Right renal pelvis (tissue), 4 donors: ENCODE measurements at regions not wholly inside any gene's neighbourhood (a gene's known extent, or its start where the extent isn't known, plus 50 kb on each side); places are given as distances from the start of the nearest gene placed in this dataset.

Experiments
- DNase-seq, 4 donors: peaks; one replicate each; pipeline ENCODE4 v3.0.0-alpha.2; 2013; ENCODE audit warnings: low read depth in 4 of 4, low spot score in 3 of 4, missing footprints in 1 of 4

DNA sequence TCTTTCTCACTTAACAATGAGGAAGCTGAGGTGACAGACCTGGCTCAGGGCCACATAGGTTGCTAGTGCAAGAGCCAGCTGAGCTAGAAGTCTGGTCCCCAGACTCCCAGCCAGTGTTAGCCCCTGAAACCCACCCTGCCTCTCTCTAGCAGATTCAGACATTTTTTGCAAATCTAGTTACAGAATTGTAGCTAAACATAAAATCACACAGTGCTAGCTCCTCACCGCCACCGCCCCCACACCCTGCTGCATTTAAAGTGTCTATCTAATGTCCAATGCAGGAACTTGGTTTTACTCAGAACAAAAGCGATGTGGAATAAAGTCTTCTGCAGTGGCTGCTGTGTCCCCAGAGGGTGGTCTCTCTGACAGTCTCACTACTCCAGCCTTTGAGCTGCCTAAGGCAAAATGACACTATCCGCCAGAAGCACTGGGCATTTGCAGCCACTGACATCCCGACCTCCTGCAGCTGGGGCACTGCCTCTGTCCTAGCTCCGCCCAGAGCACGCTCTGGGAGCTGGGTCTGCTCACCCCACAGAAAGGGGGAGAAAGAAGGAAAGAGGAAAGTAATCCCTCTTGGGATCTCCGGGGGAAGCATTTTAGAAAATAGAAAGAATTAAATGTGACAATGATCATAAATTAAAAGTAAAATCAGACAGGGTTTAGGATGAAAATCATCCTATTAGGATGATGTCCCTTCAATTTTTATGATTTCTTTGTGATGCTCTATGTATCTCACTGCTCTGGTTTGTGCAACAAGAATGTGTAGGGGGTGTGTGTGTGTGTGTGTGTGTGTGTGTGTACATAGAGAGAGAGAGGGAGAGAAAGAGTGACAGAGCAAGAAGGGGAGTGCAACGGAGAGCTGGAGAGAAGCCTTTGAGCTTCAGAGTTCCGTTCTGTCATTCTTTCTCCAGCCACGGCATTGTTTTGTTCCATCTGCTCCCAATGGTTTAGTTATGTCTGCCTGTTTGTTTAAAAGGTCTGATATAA is 50.5 kb upstream of the ST8SIA3 start:
- no peak for DNase-seq
